GM12873 (cell line): ENCODE measurements at regions not wholly inside any gene's neighbourhood (a gene's known extent, or its start where the extent isn't known, plus 50 kb on each side); places are given as distances from the start of the nearest gene placed in this dataset.

Experiments
- CTCF ChIP-seq: IDR thresholded peaks from 2 replicates; pipeline ENCODE4 v1.5.1; 2012; ENCODE audit warnings: low read depth, mild to moderate bottlenecking, moderate library complexity, low read length, control low read depth; ENCODE audit not compliant: insufficient read depth; ENCODE audit errors: missing control alignments

GRCh38 chr20:40368876-40369275 is 320.2 kb downstream of the MAFB start:
- TF ChIP-seq CTCF: no peak

- no peak for TF ChIP-seq CTCF
Measured at GRCh38 chr20:40361916-40362315, 327.1 kb downstream of the MAFB start.

- TF ChIP-seq CTCF: no peak
Measured at GRCh38 chr20:40359131-40359912, 329.7 kb downstream of the MAFB start.

GRCh38 chr20:40354880-40355279 is 334.2 kb downstream of the MAFB start:
- TF ChIP-seq CTCF: no peak

- TF ChIP-seq CTCF: no peak
Measured at GRCh38 chr20:40343390-40343789, 345.6 kb downstream of the MAFB start.

- TF ChIP-seq CTCF: no peak
Measured at GRCh38 chr20:40341561-40341960, 347.5 kb downstream of the MAFB start.

- TF ChIP-seq CTCF: no peak
Measured at GRCh38 chr20:40339661-40340449, 349.2 kb downstream of the MAFB start.
